Testis (tissue), 2 donors: ENCODE measurements at regions not wholly inside any gene's neighbourhood (a gene's known extent, or its start where the extent isn't known, plus 50 kb on each side); places are given as distances from the start of the nearest gene placed in this dataset.

Experiments used
- DNase-seq: peaks from one replicate; pipeline ENCODE4 v3.0.0-alpha.2; 2019
- H3K27ac ChIP-seq, 2 donors: fragments of 200-600 bp; sonication (generic); one replicate each; pipeline ENCODE4 v1.5.1; 2019
- H3K27me3 ChIP-seq: fragments of 200-600 bp; sonication (generic); one replicate; pipeline ENCODE4 v1.5.1; 2019
- H3K36me3 ChIP-seq: fragments of 200-600 bp; sonication (generic); one replicate; pipeline ENCODE4 v1.5.1; 2017; ENCODE audit warnings: low read depth; ENCODE audit errors: missing control alignments
- H3K4me1 ChIP-seq: fragments of 200-600 bp; sonication (generic); one replicate; pipeline ENCODE4 v1.5.1; 2019
- H3K4me3 ChIP-seq, 2 donors: fragments of 200-600 bp; sonication (generic); one replicate each; pipeline ENCODE4 v1.5.1; 2017 to 2019
- H3K9me3 ChIP-seq: fragments of 200-600 bp; sonication (generic); one replicate; pipeline ENCODE4 v1.5.1; 2017
- POLR2A ChIP-seq: fragments of 450-650 bp; IDR thresholded peaks from one replicate; pipeline ENCODE4 v1.6.1; 2017; ENCODE audit warnings: antibody characterized with exemption, mild to moderate bottlenecking, moderate library complexity
- WGBS, 2 donors: methylation state at CpG; one replicate each; pipeline ENCODE4 v1.1.5; 2018; 5-methylcytosine and 5-hydroxymethylcytosine counted together
- intact Hi-C: fragments of 100-400 bp; cut with DNase I; formaldehyde crosslinking; loops from one replicate; pipeline ENCODE4 v1.15.1; 2023; ENCODE audit warnings: low total_unique reads
- TF ChIP-seq, protein P1 (sequence below), 3 experiments: fragments of 450-650 bp in 2 of 3; fragments of 200-600 bp in 1 of 3; sonication (generic) in 1 of 3; IDR thresholded peaks; one replicate each; pipeline ENCODE4 v1.5.1; 2016 to 2019; ENCODE audit warnings: antibody characterized with exemption in 3 of 3, mild to moderate bottlenecking in 2 of 3, moderate library complexity in 1 of 3

DNA sequence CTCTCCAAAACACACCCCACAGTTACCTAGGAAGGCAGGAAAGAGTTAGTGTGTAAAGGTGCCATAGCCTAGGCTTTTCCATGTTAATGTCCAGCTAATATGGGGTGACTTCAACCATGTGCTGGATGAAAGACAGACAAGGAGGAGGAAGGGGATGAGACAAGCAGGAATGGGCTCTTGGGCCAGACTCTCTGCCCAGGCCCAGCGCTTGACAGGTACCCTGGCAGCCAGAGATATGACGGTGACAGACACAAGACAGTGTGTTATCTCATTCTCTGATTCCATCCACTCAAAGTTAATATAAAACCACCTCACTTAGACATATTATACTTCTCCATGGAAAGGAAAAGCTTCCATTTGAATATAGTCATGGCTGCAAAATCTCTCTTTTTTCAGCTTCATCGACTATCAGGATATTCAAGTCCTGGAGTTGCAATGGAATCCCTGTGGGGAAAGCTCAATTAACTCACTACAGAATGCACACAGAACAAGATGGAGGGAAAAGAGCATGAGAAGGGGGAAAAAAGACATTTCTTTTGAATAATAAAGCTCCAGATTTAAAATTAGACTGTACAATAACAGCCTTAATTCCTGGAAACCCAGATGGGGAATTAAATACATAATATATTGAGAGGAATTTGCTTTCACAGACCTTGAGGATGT lies 596.7 kb downstream of the TOX3 start:
- H3K36me3 ChIP-seq: no peaks in the 10 kb centered on the region
- no peaks in the 10 kb centered on the region for H3K27me3 ChIP-seq
- no peak for DNase-seq
- intact Hi-C loops: no loop called here
- WGBS, 2 donors: 88 to 90% methylated on average over 3 of the region's 3 CpGs
- H3K4me3 ChIP-seq: no peak overlapping the region
- TF ChIP-seq, protein P1, sequence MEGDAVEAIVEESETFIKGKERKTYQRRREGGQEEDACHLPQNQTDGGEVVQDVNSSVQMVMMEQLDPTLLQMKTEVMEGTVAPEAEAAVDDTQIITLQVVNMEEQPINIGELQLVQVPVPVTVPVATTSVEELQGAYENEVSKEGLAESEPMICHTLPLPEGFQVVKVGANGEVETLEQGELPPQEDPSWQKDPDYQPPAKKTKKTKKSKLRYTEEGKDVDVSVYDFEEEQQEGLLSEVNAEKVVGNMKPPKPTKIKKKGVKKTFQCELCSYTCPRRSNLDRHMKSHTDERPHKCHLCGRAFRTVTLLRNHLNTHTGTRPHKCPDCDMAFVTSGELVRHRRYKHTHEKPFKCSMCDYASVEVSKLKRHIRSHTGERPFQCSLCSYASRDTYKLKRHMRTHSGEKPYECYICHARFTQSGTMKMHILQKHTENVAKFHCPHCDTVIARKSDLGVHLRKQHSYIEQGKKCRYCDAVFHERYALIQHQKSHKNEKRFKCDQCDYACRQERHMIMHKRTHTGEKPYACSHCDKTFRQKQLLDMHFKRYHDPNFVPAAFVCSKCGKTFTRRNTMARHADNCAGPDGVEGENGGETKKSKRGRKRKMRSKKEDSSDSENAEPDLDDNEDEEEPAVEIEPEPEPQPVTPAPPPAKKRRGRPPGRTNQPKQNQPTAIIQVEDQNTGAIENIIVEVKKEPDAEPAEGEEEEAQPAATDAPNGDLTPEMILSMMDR (IDR thresholded peaks at IDR 0.05): no peak
- no peak overlapping the region for H3K27ac ChIP-seq
- no peaks in the 10 kb centered on the region for H3K4me1 ChIP-seq
- no peaks in the 10 kb centered on the region for H3K9me3 ChIP-seq

DNA sequence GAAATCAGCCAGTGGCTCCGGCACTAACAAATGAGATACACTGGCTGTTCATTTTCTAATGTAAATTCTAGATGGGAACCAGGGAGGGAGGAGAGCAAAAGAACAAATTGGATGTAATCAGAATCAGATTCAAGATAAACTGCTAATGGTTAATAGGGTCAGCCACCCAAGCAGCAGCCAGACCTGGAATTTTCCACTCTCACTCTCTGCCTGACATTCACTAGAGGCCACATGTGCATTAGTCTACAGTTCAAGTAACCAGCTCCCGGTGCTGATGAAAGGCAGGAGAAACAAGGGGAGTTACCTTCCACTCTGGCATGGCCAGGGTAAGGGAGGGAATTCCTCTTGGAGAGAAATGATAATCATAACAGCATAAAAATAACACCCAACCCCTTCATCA lies 597.7 kb downstream of the TOX3 start:
- 65 to 76% methylated on average over 2 of the region's 2 CpGs for WGBS, 2 donors
- no peaks in the 10 kb centered on the region for H3K36me3 ChIP-seq

DNA sequence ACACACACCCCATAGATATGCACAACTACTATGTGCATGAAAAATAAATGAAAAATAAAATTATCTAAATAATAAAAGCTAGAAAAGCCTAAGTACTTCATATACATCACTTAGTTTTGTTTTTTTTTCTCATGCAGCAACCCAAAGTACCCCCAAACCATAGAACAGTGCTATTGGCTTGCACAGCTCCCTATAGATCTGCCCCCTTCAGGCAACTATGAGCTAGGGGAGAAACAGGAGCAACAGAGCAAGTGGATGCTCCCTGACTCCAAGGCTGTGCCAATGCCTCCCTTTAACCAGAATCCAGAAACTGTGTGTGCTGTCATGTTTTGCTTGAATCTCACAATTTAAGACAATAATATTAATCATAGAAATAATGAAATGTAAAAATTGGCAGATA lies 605.5 kb downstream of the TOX3 start:
- TF ChIP-seq POLR2A: no peak
- TF ChIP-seq, protein P1 (IDR thresholded peaks at IDR 0.05): no peak
- H3K9me3 ChIP-seq: no peaks in the 10 kb centered on the region
- H3K36me3 ChIP-seq: no peaks in the 10 kb centered on the region
- DNase-seq: no peak
- intact Hi-C loops: no loop called here
- no peak overlapping the region for H3K4me3 ChIP-seq
- H3K27ac ChIP-seq: no peak overlapping the region
- H3K27me3 ChIP-seq: no peaks in the 10 kb centered on the region
- H3K4me1 ChIP-seq: no peaks in the 10 kb centered on the region

More for the DNA sequence above, 597.7 kb downstream of the TOX3 start:
- Histone ChIP-seq H3K4me1 (no peaks in the 10 kb centered on the region), H3K4me3 (no peak overlapping the region), H3K27ac (no peak overlapping the region), H3K9me3 (no peaks in the 10 kb centered on the region), H3K27me3 (no peaks in the 10 kb centered on the region)
- no peak for DNase-seq
- intact Hi-C loops: no loop called here
- no peak for TF ChIP-seq POLR2A
- TF ChIP-seq, protein P1 (IDR thresholded peaks at IDR 0.05): no peak

DNA sequence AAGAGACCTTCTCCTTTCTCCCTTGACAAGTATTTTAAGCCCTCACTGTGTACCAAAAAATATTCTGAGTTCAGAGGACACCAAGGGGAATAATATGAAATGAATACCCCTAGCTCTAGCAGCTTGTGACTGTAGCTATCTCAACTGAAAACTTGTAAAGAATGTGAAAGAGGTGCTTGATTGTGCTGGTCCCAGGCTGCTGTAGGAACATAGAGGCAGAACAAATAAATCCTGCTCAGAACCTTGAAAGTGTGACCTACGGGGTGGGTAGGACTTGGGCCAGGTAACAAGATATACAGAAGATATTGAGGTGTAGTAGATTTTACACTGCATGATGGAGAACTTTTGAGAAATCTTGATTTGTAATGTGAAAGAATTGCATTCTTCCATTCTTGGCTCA lies 606.8 kb downstream of the TOX3 start:
- Histone ChIP-seq H3K4me1 (no peaks in the 10 kb centered on the region), H3K27me3 (no peaks in the 10 kb centered on the region), H3K9me3 (no peaks in the 10 kb centered on the region), H3K4me3 (no peak overlapping the region), H3K27ac (no peak overlapping the region), H3K36me3 (no peaks in the 10 kb centered on the region)
- DNase-seq: no peak
- intact Hi-C loops: no loop called here
- TF ChIP-seq, protein P1 (IDR thresholded peaks at IDR 0.05): no peak
- TF ChIP-seq POLR2A: no peak
- 45 to 66% methylated on average over 1 of the region's 1 CpG for WGBS, 2 donors

DNA sequence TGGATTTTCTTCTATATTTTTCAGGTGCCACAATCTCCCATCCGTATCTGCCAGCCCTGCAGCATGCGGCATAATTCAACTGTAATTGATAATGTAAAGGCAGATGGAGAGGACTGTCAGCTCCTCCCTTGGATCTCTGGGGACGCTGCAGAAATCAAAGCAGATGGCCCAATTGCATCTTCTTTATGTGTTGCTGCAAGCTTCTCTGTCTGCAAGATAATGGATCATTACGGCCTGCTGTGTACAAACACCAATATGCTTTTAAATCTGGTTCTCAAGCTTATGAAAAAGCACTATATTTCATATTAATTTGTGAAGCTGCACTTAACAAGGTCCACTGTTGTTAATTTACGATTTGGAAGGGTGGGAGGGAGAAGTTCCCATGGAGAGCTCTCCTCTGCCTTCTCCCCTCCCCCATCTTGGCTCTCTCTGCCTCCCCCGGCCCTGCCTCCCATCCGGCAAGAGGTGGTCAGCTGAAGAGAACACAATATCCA lies 607.5 kb downstream of the TOX3 start:
- Histone ChIP-seq H3K27ac (no peak overlapping the region), H3K27me3 (no peaks in the 10 kb centered on the region), H3K36me3 (no peaks in the 10 kb centered on the region), H3K4me3 (no peak overlapping the region), H3K4me1 (no peaks in the 10 kb centered on the region), H3K9me3 (no peaks in the 10 kb centered on the region)
- no peak for TF ChIP-seq POLR2A
- TF ChIP-seq, protein P1 (IDR thresholded peaks at IDR 0.05): no peak
- DNase-seq: no peak
- WGBS, 2 donors: 33 to 37% methylated on average over 7 of the region's 7 CpGs
- intact Hi-C loops: no loop called here
